Limb (tissue), 2 donors: ENCODE measurements at regions not wholly inside any gene's neighbourhood (a gene's known extent, or its start where the extent isn't known, plus 50 kb on each side); places are given as distances from the start of the nearest gene placed in this dataset.
A peak's percentile ranks its signal among the peaks of the same experiment; 100 is the strongest.

Experiments
- DNase-seq, 2 donors: peaks; one replicate each; pipeline ENCODE4 v3.0.0-alpha.2; 2016; ENCODE audit errors: extremely low spot score in 2 of 2

DNA sequence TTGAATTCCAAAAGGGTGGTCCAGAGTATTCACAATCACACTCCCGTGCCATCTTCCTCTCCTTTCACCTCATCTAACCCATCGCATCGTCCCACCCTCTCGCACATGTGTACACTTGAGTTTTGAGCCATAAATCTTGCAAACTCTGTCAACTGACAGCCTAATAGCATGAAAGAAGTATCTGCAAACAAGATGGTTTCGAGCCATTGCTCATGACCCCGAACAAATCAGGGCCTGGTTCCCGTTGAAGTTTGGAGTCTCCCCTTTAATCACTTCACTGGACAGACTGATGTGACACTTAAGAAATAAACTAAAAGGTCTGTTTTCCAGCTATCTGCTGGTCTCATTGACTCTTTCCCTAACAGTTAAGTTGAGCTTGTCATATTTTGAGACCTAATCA, 223.6 kb upstream of the SOX5 start:
- no peak for DNase-seq

DNA sequence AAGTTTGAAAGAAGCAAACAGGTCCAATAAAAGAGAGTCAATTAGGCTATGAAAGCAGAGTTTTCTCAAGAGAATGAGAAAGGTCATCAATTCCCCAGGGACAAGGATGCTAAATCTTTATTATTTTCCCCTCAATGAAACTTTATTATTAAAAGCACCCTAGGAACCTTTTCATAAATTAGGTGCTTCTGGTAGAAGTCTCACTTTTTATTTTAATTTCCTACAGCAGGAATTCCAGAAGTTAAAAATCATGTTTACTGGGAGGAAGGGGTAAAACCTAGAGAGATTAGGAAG, 223.2 kb upstream of the SOX5 start:
- no peak for DNase-seq

DNA sequence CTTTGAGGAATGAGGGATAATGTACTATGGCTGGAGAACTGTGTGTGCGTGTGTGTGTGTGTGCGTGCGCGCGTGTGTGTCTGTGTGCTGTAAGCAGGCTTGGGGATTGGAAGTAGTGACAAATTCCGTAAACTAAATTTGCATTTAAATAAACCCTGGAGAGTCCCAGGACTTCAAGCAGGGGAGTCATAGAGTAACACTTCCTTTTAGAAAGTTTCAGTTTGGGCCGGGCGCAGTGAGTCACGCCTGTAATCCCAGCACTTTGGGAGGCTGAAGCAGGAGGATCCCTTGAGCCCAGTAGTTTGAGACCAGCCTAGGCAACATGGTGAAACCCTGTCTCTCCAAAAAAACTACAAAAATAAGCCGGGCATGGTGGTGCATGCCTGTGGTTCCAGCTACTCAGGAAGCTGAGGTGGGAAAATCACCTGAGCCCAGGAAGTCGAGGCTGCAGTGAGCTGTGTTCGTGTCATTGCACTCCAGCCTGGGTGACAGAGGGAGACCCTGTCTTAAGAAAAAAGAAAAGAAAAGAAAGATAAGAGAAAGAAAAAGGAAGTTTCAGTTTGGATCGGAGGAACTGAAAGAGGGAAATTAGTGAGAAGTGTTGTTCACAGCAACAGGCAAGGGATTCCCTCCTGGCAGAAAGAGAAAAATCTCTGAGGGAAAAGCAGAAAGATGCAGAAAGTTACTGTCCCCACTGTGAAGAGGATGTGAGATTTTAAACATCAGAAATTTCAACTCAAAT, 222.7 kb upstream of the SOX5 start:
- DNase-seq = no peak

DNA sequence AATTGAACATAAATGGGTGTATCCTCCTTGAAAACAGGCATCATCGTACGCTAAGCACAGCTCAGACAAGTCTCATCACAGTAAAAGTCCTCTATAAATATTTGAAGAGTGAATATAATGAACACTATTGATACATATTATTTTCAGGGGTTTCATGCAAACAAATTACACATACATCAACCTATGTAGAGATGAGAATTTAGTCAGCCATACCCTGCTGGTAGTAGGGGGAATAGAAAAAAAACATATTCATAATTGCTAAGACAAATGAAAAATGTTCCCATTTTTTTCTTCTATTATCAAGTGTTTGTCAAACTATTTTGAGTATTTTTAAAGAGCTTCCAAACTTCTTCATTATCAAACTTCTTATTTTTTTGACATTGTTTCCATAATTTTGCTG, 205.6 kb upstream of the SOX5 start:
- no peak for DNase-seq

DNA sequence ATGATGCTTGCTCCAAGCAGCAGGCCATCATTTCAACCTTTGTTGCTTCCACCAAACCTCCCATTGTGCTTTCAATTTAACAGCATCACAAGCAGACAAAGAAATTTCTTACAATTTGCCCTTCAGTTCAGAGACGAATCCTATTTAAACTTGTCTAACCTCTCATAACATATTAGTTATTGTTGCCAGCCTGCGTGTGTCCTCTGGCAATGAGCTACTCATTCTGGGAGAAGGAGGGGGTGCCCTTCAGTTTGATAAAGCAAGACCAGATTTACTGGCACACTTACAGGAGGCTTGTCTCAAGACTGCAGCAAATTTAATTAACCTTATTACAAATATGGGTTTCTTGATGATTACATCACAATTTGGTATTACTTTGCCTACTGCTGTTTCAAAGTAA, 203.6 kb upstream of the SOX5 start:
- no peak for DNase-seq

DNA sequence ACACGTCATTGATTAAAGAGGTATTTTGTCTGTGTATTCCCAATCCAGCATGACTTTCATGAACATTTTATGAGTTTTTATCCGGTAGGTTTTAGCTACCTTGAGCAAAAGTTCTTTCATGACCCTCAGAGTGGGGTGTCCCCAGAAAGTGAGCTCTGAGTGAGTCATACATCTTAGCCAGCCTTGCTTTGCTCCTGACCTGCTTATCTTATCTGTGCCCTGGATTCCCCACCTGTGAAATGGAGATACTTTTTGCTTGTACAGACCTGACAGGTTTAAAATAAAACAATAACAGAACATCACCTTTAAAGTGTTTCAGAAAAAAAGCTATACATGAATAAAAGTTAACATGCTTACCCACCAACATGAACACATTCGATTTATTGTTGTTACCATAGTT, 202.8 kb upstream of the SOX5 start:
- DNase-seq = no peak

DNA sequence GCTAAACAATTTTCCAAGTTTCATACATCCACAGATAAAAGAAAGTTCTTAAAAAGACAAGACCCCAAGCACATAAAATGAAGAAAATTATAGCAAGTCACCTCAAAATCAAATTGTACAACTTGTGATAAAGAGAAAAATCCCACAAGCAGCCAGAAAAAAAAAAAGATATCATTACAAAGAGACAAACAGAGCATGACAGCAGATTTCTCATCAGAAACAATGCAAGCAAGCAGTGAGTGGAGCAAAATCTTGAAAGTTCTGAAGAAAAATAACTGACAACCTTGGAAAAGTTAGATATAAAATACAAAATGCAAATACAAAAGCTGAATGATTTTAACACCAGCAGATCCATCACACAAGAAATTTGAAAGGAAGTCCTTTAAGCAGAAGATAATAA, 194.5 kb upstream of the SOX5 start:
- no peak for DNase-seq

DNA sequence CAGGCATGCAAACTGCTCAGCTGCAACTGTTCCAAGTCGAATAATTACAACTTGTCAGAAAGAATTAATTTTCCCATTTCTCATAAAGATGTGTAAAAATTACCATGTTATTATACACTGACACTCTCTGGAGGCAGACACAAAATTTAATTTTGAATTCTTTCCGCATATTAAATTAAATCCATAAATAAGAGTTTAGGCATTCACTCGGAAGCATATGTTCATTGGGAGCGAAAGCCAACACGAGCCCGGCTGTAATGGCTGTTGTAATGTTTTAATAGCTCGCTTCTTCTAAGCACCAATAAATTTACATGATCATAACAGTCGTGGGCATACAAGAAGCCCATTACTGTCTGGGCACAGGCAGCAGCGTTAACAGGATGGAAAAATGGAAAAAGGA, 189.6 kb upstream of the SOX5 start:
- DNase-seq = no peak

DNA sequence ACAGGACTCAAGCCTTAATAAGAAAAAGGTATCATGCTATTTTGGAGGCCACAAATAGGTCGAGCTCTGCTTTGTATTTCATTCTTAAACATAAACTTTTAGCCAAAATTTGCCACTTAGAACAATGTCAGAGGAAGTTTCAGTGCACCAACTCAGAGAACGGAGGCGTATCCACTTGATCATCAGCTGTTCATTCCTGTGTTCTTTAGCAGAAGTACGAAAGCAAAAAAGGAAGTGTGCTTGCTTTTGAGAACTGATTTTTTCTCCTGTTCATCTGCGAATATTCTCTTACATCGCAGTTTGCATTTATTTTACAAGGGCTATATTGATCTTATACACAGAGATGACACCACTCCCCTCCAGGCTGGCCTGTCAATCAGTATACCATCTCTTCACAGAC, 188.6 kb upstream of the SOX5 start:
- no peak for DNase-seq

DNA sequence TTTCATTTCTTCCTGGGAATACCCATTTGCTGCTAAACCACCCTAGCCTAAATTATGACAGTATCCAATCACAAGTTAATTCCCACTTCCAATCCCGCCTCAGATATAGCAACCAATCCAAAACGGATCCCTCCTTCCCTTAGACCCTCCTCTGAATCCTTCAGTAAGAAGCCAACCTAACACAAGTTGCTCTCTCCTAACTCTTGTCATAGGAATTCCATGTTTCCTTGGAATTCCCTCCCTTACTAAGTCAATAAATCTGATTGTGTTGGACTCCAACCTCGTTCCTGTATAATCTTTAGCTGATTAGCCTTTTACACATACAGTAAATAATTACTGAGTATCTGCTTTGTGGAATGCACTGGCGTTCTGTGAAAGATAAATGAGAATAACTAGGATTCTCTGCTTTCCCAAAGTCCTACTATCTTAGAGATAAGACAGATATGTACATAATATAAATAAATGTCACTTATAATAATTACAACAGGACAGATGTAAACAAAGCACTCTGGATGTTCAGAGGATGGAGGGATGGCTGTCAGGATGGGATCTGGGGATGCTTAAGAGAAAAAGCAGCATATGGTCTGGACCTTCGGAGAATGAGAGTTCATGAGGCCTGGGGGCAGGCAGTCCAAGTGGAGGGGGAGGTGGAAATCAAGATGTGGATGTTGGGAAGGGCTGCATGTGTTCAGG, 185.8 kb upstream of the SOX5 start:
- DNase-seq = no peak

DNA sequence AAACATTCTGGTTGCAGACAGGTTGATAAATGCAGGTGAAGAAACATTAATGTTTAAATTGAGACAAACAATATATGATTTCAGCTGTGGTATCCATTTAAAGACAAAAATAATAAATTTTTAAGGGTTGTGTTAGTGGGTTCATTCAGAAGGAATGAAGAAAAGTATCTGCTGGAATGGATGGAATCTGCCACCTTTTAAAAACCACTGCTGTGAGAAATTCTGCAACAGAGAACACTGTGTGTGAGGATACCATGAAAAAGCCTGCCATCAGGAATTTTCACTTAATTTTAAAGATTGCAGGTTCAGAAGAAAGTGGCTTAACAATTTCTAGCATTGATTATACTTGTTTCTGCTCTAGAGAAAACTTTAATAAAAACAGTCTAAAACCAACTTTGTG, 184.6 kb upstream of the SOX5 start:
- DNase-seq = no peak

DNA sequence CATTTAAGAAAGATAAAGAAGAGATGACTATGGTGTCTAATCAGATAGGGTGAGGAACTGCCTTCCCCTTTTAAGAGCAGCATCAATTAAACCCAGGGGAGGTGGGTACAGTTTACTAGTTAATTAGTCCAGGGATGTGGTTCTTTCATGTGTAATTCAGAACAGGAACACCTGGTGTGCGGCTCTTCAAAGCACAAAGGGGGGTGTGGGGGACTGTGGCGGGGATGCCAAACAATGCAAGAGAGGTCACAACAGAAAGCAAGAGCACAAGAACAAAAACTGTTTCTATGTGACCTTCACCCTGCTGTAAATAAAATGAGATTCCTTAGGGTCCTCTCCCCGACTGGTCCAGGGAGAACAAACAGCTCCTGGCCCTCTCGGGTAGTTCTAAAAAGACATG, 183.9 kb upstream of the SOX5 start:
- no peak for DNase-seq

DNA sequence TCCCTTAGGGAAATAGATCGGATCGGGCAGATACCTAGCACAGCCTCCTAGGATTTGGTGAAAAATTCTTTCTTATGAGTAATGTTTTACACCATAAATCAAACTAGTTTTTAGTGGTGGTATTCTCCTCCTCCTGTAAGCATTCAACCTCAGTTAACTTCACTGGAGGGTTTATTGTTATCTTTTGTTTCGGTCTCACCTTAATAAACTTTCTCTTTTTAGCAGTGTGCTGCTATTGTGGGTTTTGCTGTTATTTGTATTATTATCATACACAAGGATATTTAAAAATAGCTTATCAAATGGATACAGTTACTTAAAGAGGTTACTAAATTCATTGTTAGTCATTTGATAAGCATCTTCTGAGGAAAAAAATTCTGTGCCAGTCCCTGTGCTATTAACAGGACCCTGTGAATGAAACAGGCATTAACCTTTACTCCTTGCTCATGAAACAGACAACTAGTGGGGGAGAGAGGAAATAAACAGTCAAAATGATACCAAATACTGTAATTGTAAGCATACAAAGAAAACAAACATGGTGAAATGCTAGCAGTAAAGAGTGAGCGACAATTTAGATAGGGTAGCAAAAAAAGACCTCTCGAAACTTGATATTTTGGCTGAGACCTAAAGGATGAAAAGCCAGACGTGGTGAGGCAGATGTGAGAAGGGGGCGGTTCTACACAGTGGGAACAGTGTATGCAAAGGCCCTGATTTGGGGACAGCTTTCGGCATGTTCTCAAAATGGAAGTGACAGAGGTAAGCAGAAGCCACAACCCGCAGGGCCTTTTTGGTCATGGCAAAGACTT, 178.7 kb upstream of the SOX5 start:
- DNase-seq = no peak

DNA sequence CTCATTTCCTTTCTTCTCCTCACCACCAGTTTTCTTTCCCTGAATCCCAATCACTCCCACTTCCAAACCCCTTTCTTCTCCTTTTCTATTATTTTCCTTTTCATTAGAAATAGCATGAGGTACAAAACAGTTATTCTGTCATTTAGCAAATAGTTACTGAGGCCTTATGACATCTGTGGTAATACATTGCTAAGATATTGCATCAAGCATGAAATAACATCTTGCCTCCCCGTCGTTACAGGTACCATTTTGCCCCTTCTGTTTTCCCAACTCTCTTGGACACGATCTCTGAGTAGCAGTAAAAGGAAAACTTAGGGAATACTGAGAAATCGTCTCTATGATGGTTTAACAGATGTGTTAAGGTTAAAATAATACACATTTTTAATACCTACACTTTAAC, 175.8 kb upstream of the SOX5 start:
- DNase-seq = no peak

DNA sequence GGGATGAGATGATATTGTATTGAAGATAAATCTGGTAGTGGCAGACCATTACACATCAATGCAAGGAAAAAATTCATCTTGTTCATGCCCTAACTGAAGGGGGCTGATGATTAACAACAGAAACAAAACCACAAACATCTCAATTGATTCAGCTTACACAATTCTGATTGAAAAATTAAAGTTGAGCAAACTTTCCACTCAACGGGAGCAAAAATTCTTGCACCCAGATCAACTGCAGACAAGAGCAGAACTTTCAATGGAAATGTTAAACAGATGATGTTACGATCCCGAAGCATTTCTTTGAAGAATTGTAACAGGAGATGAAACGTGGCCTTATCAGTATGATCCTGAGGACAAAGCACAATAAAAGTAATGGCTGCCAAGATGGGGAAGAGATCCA, 172.4 kb upstream of the SOX5 start:
- no peak for DNase-seq

DNA sequence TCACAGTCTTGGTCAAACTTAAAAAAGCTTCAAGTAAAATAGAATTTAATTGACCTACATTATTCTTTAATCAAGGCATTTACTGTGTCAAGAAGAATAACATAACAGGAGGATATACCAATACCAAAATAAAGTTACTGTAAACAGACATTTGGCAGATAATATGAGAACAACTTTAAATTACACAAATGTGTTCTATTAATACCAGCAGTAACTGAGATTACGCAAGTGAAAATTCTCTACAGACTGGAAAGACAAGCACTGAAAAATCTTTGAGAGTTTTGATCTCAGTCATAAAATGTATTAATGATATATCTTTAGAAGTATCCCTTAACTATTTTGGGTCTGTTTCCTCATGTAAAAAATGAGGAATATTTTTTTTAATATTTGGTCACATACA, 169.2 kb upstream of the SOX5 start:
- no peak for DNase-seq

DNA sequence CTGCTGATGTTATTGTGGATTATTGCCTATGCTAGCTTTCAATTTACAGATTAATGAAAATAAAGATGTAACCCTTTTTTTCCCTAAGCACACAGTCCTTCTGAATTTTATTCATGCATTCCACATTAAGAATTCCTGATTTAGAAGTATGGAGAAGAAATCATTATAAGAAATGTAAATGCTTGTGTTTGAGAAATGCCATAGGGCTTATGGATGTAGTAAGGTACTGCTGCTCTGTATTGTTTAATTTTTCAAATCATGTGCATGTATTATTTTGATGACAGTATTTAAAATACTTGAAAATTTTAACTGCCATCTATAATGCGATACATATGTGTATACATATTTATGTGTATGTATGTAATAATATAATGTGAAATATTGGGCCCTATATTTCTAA, 167.1 kb upstream of the SOX5 start:
- DNase-seq = no peak

DNA sequence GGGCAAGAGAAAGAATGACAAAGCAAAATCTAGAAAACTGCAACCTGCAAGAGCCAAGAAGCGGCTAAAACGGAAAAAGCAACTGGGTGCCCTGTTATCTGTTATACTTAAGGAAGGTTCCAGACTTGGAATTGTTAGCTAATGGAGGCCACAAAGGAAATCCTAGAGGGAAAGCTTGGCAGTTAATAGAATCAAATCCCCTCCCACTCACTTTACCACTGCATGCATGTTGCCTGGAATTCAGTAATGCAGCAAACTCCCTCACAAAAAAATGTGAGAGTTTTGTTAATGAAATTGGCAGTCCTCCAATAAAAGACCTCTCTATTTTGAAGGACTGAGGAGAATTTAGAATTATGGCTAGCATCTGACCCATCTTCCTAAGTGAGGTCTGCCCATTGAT, 164.2 kb upstream of the SOX5 start:
- no peak for DNase-seq

DNA sequence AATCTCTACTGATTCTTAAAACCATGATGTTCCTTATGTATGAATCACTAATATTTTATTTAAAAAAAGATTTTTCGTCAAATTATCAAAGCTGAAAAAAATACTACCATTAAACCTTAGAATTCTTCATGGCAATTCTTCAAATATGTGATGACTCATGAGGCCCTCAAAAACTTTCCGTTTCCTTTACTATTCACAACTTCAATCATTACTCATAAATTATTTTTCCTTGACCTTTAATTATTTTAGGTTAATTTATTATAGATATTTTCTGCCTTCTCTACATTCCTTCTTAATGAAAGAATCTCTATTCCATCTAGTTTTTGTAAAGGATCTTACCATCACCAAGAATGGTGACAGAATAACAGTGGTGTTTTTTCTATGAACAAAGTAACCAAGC, 162.1 kb upstream of the SOX5 start:
- no peak for DNase-seq

DNA sequence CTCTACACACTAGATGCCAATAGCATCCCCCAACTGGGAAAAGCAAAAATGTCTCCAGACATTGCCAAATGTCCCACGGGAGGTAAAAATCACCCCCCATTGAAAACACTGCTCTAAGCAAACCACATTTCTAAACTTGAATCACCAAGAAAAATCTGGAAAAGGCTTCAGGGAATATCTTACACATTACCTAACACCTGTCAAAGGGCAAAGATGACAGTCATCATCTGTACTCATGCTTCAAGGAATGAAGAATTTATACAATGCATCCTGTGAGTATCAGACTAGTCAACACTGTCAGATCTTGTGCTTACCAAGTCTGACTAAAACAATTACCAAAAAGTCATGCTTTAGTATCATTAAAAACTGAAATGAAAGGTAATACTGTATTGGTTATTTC, 161.6 kb upstream of the SOX5 start:
- DNase-seq = no peak

DNA sequence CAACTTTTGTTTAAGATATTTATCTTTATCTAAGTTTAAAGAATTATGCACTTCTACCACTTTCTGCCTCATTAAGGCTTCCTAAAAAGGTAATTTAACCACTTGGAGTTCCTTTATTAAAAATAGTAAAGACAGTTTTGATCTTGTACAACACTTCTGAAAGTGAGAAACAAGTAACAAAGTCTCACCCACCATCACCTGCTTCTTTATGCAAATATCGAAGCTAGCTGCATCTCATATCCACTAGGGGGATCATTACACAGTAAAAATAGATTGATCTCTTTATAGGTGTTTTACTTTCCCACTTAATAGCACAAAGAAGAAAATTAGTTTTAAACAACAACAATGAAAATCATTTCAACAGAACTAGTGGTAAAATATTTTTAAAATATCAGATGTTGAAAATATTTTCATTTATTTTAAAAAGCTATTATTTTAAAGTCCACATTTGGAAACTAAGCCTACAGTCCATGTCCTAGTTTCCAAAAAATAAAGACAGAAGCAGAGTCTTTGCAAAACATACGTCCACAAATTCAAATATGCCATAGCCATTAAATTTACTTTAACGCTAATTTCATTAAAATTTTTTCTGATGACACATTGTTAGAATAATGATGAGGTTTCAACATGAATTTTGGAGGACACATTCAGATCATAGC, 160.0 kb upstream of the SOX5 start:
- DNase-seq = peak in 1 of 2 donors; percentile 24

DNA sequence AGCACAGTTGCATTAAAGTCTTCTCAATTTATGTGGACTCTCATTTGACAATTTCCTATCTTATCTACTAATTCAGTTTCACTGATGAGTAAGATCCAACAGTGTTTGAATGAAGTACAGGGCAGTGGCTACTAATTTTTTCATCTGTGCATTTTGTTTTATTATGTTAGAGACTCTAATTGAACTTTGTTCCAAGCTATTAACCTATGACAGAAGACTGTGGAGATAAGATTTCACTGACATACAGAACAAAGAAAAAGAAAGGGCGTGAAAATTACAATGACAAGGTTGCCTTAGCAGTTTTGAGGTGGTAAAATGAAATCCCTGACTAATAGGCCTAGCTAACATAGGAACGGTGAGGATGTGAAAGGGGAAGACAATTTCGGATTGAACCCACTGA, 153.2 kb upstream of the SOX5 start:
- DNase-seq = no peak
